Muscle of arm (tissue), 1 donor: ENCODE measurements at regions not wholly inside any gene's neighbourhood (a gene's known extent, or its start where the extent isn't known, plus 50 kb on each side); places are given as distances from the start of the nearest gene placed in this dataset.

Experiments used
- DNase-seq: peaks from one replicate; pipeline ENCODE4 v3.0.0-alpha.2; 2013

GRCh38 chr2:34102339-34102738, 503.2 kb upstream of the FAM98A start:
- DNase-seq = no peak

GRCh38 chr2:34099377-34099776, 500.3 kb upstream of the FAM98A start:
- no peak for DNase-seq

- DNase-seq = no peak
These were observed 499.2 kb upstream of the FAM98A start for GRCh38 chr2:34098256-34098655.

- peak; percentile 65 for DNase-seq
These were observed 497.6 kb upstream of the FAM98A start for GRCh38 chr2:34096562-34097171.

- DNase-seq = no peak
These were observed 494.7 kb upstream of the FAM98A start for GRCh38 chr2:34093790-34094189.

- no peak for DNase-seq
These were observed 471.1 kb upstream of the FAM98A start for GRCh38 chr2:34070196-34070595.

- DNase-seq = no peak
These were observed 470.5 kb upstream of the FAM98A start for GRCh38 chr2:34069604-34070003.

GRCh38 chr2:34050413-34050812, 451.3 kb upstream of the FAM98A start:
- no peak for DNase-seq

- DNase-seq = peak; percentile 1
These were observed 446.1 kb upstream of the FAM98A start for GRCh38 chr2:34045101-34045655.

- no peak for DNase-seq
These were observed 438.8 kb upstream of the FAM98A start for GRCh38 chr2:34037886-34038285.

GRCh38 chr2:34037157-34037556, 438.1 kb upstream of the FAM98A start:
- no peak for DNase-seq

- DNase-seq = no peak
These were observed 432.0 kb upstream of the FAM98A start for GRCh38 chr2:34031097-34031496.

GRCh38 chr2:34030273-34030672, 431.2 kb upstream of the FAM98A start:
- no peak for DNase-seq

GRCh38 chr2:34029073-34029472, 430.0 kb upstream of the FAM98A start:
- DNase-seq = no peak

- DNase-seq = no peak
These were observed 426.1 kb upstream of the FAM98A start for GRCh38 chr2:34025196-34025595.

- DNase-seq = peak; percentile 13
These were observed 413.7 kb upstream of the FAM98A start for GRCh38 chr2:34012715-34013302.

GRCh38 chr2:34011684-34012083, 412.6 kb upstream of the FAM98A start:
- no peak for DNase-seq

GRCh38 chr2:34005901-34006300, 406.8 kb upstream of the FAM98A start:
- no peak for DNase-seq

- no peak for DNase-seq
These were observed 405.8 kb upstream of the FAM98A start for GRCh38 chr2:34004936-34005335.

- DNase-seq = no peak
These were observed 404.7 kb upstream of the FAM98A start for GRCh38 chr2:34003795-34004194.

GRCh38 chr2:34001557-34001956, 402.5 kb upstream of the FAM98A start:
- no peak for DNase-seq

GRCh38 chr2:33984131-33984530, 385.0 kb upstream of the FAM98A start:
- no peak for DNase-seq

GRCh38 chr2:33978471-33978870, 379.4 kb upstream of the FAM98A start:
- DNase-seq = no peak

- no peak for DNase-seq
These were observed 376.4 kb upstream of the FAM98A start for GRCh38 chr2:33975498-33975897.
